Activated naive CD8-positive, alpha-beta T cell treated with anti-CD3 and anti-CD28 coated beads, Interleukin-2, amount 10 ng/mL, durations not matched to agents 7 days and 5 days (primary cell): ENCODE measurements at regions not wholly inside any gene's neighbourhood (a gene's known extent, or its start where the extent isn't known, plus 50 kb on each side); places are given as distances from the start of the nearest gene placed in this dataset.
A peak's percentile ranks its signal among the peaks of the same experiment; 100 is the strongest.
"Not testable (repeated sequence)": the region's sequence is repeated elsewhere in the genome, so short reads cannot be mapped to it uniquely, and the experiment has no call there.

Experiments used
- ATAC-seq: fragments of 150-1000 bp; cut with Tn5 transposase; one replicate; pipeline ENCODE4 v1.10.0; 2021; ENCODE audit warnings: low read depth, moderate library complexity
- POLR2A ChIA-PET: fragments of 350-600 bp; sonication (Branson Sonifier 250); formaldehyde crosslinking; loops from one replicate; lab custom pipeline; 2021; ENCODE audit warnings: antibody characterized with exemption; lab: Charles Lee
- DNase-seq: peaks from one replicate; pipeline ENCODE4 v3.0.0; 2021
- H3K27ac Mint-ChIP-seq: one replicate; pipeline ENCODE4 v1.8.0; 2022; ENCODE audit warnings: mild to moderate bottlenecking, mixed read lengths
- H3K27me3 Mint-ChIP-seq: one replicate; pipeline ENCODE4 v1.8.0; 2022; ENCODE audit warnings: mild to moderate bottlenecking, moderate library complexity, mixed read lengths
- H3K36me3 Mint-ChIP-seq: one replicate; pipeline ENCODE4 v1.8.0; 2021; ENCODE audit warnings: mild to moderate bottlenecking, mixed read lengths
- H3K4me1 Mint-ChIP-seq: one replicate; pipeline ENCODE4 v1.8.0; 2021; ENCODE audit warnings: mixed read lengths
- H3K4me3 Mint-ChIP-seq: one replicate; pipeline ENCODE4 v1.8.0; 2022; ENCODE audit warnings: mild to moderate bottlenecking, moderate library complexity, mixed read lengths
- H3K9me3 Mint-ChIP-seq: one replicate; pipeline ENCODE4 v1.8.0; 2021; ENCODE audit warnings: mixed read lengths

- Mint-ChIP-seq H3K9me3 (no peaks in the 10 kb centered on the region), H3K4me3 (no peak overlapping the region), H3K4me1 (no peaks in the 10 kb centered on the region), H3K27ac (no peak overlapping the region), H3K36me3 (no peaks in the 10 kb centered on the region), H3K27me3 (no peaks in the 10 kb centered on the region)
- DNase-seq: no peak
- no peak for ATAC-seq
- POLR2A ChIA-PET: no interaction called here
Measured at GRCh38 chr1:101548376-101548775, 311.6 kb downstream of the S1PR1 start.

- Mint-ChIP-seq H3K9me3 (peaks cover 2% of the 10 kb centered on the region), H3K27ac (no peak overlapping the region), H3K27me3 (no peaks in the 10 kb centered on the region), H3K36me3 (no peaks in the 10 kb centered on the region), H3K4me3 (no peak overlapping the region), H3K4me1 (no peaks in the 10 kb centered on the region)
- ATAC-seq (no peak), DNase-seq (no peak)
- POLR2A ChIA-PET: no interaction called here
Measured at GRCh38 chr1:101550581-101550980, 313.8 kb downstream of the S1PR1 start.

GRCh38 chr1:101566883-101567538 lies 330.2 kb downstream of the S1PR1 start:
- Mint-ChIP-seq H3K36me3 (no peaks in the 10 kb centered on the region), H3K4me3 (no peak overlapping the region), H3K9me3 (no peaks in the 10 kb centered on the region), H3K4me1 (no peaks in the 10 kb centered on the region), H3K27ac (no peak overlapping the region), H3K27me3 (peaks cover 6% of the 10 kb centered on the region)
- POLR2A ChIA-PET: interaction anchor here (0.7 kb wide), 1 partner anchor 36 kb away, joined by 3 read pairs; no protein-coding TSS in a partner anchor
- no peak for ATAC-seq
- no peak for DNase-seq

- DNase-seq (peak; percentile 42), ATAC-seq (peak; percentile 71)
- no peak overlapping the region for H3K4me3 Mint-ChIP-seq
- H3K4me1 Mint-ChIP-seq: no peaks in the 10 kb centered on the region
- POLR2A ChIA-PET: interaction anchor here (0.7 kb wide), 1 partner anchor 37 kb away, joined by 3 read pairs; no protein-coding TSS in a partner anchor
- H3K36me3 Mint-ChIP-seq: no peaks in the 10 kb centered on the region
- H3K27me3 Mint-ChIP-seq: peaks cover 6% of the 10 kb centered on the region
- no peaks in the 10 kb centered on the region for H3K9me3 Mint-ChIP-seq
- no peak overlapping the region for H3K27ac Mint-ChIP-seq
Measured at GRCh38 chr1:101567582-101568189, 330.9 kb downstream of the S1PR1 start.

GRCh38 chr1:101587741-101588140 lies 350.9 kb downstream of the S1PR1 start:
- H3K4me3 Mint-ChIP-seq: no peak overlapping the region

GRCh38 chr1:101588677-101589076 lies 351.9 kb downstream of the S1PR1 start:
- POLR2A ChIA-PET: no interaction called here
- Mint-ChIP-seq H3K27ac (no peak overlapping the region), H3K36me3 (no peaks in the 10 kb centered on the region), H3K4me1 (no peaks in the 10 kb centered on the region), H3K4me3 (no peak overlapping the region), H3K27me3 (peaks cover 2% of the 10 kb centered on the region), H3K9me3 (no peaks in the 10 kb centered on the region)
- DNase-seq (no peak), ATAC-seq (no peak)

More at GRCh38 chr1:101587741-101588140, 350.9 kb downstream of the S1PR1 start:
- no peaks in the 10 kb centered on the region for H3K9me3 Mint-ChIP-seq
- no peaks in the 10 kb centered on the region for H3K4me1 Mint-ChIP-seq
- no peak for ATAC-seq
- peaks cover 6% of the 10 kb centered on the region for H3K27me3 Mint-ChIP-seq
- POLR2A ChIA-PET: no interaction called here
- H3K27ac Mint-ChIP-seq: no peak overlapping the region
- DNase-seq: no peak
- H3K36me3 Mint-ChIP-seq: no peaks in the 10 kb centered on the region

GRCh38 chr1:101592845-101593244 lies 356.0 kb downstream of the S1PR1 start:
- POLR2A ChIA-PET: no interaction called here

GRCh38 chr1:101595881-101596374 lies 359.1 kb downstream of the S1PR1 start:
- no peak for ATAC-seq
- Mint-ChIP-seq H3K9me3 (no peaks in the 10 kb centered on the region), H3K27me3 (peaks cover 2% of the 10 kb centered on the region), H3K4me1 (no peaks in the 10 kb centered on the region), H3K36me3 (no peaks in the 10 kb centered on the region), H3K27ac (no peak overlapping the region), H3K4me3 (no peak overlapping the region)
- POLR2A ChIA-PET: no interaction called here
- DNase-seq: no peak

More at GRCh38 chr1:101592845-101593244, 356.0 kb downstream of the S1PR1 start:
- peaks cover 2% of the 10 kb centered on the region for H3K27me3 Mint-ChIP-seq
- H3K36me3 Mint-ChIP-seq: no peaks in the 10 kb centered on the region
- no peak overlapping the region for H3K27ac Mint-ChIP-seq
- no peaks in the 10 kb centered on the region for H3K9me3 Mint-ChIP-seq
- DNase-seq: no peak
- no peaks in the 10 kb centered on the region for H3K4me1 Mint-ChIP-seq
- H3K4me3 Mint-ChIP-seq: no peak overlapping the region
- ATAC-seq: no peak

- H3K27me3 Mint-ChIP-seq, DNase-seq, H3K9me3 Mint-ChIP-seq, H3K4me1 Mint-ChIP-seq, ATAC-seq, H3K36me3 Mint-ChIP-seq, H3K27ac Mint-ChIP-seq, POLR2A ChIA-PET, H3K4me3 Mint-ChIP-seq: not testable (repeated sequence)
Measured at GRCh38 chr1:101600615-101601014, 363.8 kb downstream of the S1PR1 start.

GRCh38 chr1:101603726-101604125 lies 366.9 kb downstream of the S1PR1 start:
- no peak for DNase-seq
- POLR2A ChIA-PET: no interaction called here

GRCh38 chr1:101605878-101606277 lies 369.1 kb downstream of the S1PR1 start:
- no peaks in the 10 kb centered on the region for H3K4me1 Mint-ChIP-seq
- DNase-seq (no peak), ATAC-seq (no peak)
- POLR2A ChIA-PET: no interaction called here
- H3K36me3 Mint-ChIP-seq: no peaks in the 10 kb centered on the region
- H3K27ac Mint-ChIP-seq: no peak overlapping the region
- H3K27me3 Mint-ChIP-seq: no peaks in the 10 kb centered on the region
- peaks cover 2% of the 10 kb centered on the region for H3K9me3 Mint-ChIP-seq
- no peak overlapping the region for H3K4me3 Mint-ChIP-seq

More at GRCh38 chr1:101603726-101604125, 366.9 kb downstream of the S1PR1 start:
- Mint-ChIP-seq H3K4me1 (no peaks in the 10 kb centered on the region), H3K4me3 (no peak overlapping the region), H3K9me3 (no peaks in the 10 kb centered on the region), H3K36me3 (no peaks in the 10 kb centered on the region), H3K27ac (no peak overlapping the region), H3K27me3 (no peaks in the 10 kb centered on the region)
- no peak for ATAC-seq

- Mint-ChIP-seq H3K4me3 (no peak overlapping the region), H3K36me3 (no peaks in the 10 kb centered on the region), H3K27me3 (peaks cover 4% of the 10 kb centered on the region), H3K9me3 (peaks cover 3% of the 10 kb centered on the region), H3K4me1 (no peaks in the 10 kb centered on the region), H3K27ac (no peak overlapping the region)
- POLR2A ChIA-PET: no interaction called here
- no peak for DNase-seq
- ATAC-seq: no peak
Measured at GRCh38 chr1:101613546-101613945, 376.7 kb downstream of the S1PR1 start.

GRCh38 chr1:101618900-101619299 lies 377.8 kb downstream of the OLFM3 start:
- H3K4me3 Mint-ChIP-seq: no peak overlapping the region
- no peak for ATAC-seq

More at GRCh38 chr1:101618900-101619299, 377.8 kb downstream of the OLFM3 start:
- no peak overlapping the region for H3K27ac Mint-ChIP-seq
- H3K9me3 Mint-ChIP-seq: no peaks in the 10 kb centered on the region
- no peak for DNase-seq
- H3K4me1 Mint-ChIP-seq: no peaks in the 10 kb centered on the region
- peaks cover 4% of the 10 kb centered on the region for H3K27me3 Mint-ChIP-seq
- POLR2A ChIA-PET: no interaction called here
- no peaks in the 10 kb centered on the region for H3K36me3 Mint-ChIP-seq
